IMR-90 (cell line): ENCODE measurements at regions not wholly inside any gene's neighbourhood (a gene's known extent, or its start where the extent isn't known, plus 50 kb on each side); places are given as distances from the start of the nearest gene placed in this dataset.

Experiments used
- ATAC-seq: fragments of 200-7000 bp; cut with Tn5 transposase; 2 replicates; pipeline ENCODE4 v1.9.1; 2020; ENCODE audit warnings: low read depth, mild to moderate bottlenecking, moderate library complexity
- BruUV-seq: library from RNA; stranded (reverse); fragments of 400-500 nt; replicated peaks from 2 replicates; lab custom pipeline; 2021; lab: Mats Ljungman, UMichigan
- CTCF ChIA-PET: fragments of 300-600 bp; formaldehyde crosslinking; extraction: SDS; loops from one replicate; lab custom pipeline; 2021; ENCODE audit warnings: antibody characterized with exemption; lab: Yijun Ruan, JAX
- POLR2A ChIA-PET: fragments of 300-600 bp; sonication (Branson Sonifier 250); formaldehyde crosslinking; loops from one replicate; lab custom pipeline; 2022; ENCODE audit warnings: antibody characterized with exemption; ENCODE audit not compliant: unreplicated experiment; lab: Charles Lee
- DNase-seq: peaks from one replicate; pipeline ENCODE4 v3.0.0; 2013
- H2AFZ ChIP-seq: replicated peaks from 2 replicates; pipeline ENCODE3; 2013; ENCODE audit warnings: low read length, mild to moderate bottlenecking; ENCODE audit not compliant: poor library complexity
- H2AK5ac ChIP-seq: 2 replicates; pipeline ENCODE4 v1.6.1; 2013; ENCODE audit warnings: low read depth, low read length, inconsistent platforms
- H2AK9ac ChIP-seq: replicated peaks from 2 replicates; pipeline ENCODE3; 2013; ENCODE audit warnings: mild to moderate bottlenecking, low read depth, low read length, moderate library complexity; ENCODE audit not compliant: poor library complexity
- H2BK120ac ChIP-seq: 2 replicates; pipeline ENCODE4 v1.6.1; 2013; ENCODE audit warnings: low read depth, low read length, inconsistent platforms
- H2BK15ac ChIP-seq: 3 replicates; pipeline ENCODE4 v1.6.1; 2013; ENCODE audit warnings: low read depth, low read length, inconsistent platforms
- H2BK20ac ChIP-seq: 2 replicates; pipeline ENCODE4 v1.6.1; 2013; ENCODE audit warnings: low read depth, mild to moderate bottlenecking, inconsistent platforms, low read length, moderate library complexity
- H2BK5ac ChIP-seq: 2 replicates; pipeline ENCODE4 v1.6.1; 2013; ENCODE audit warnings: mild to moderate bottlenecking, low read depth, low read length, inconsistent platforms; ENCODE audit not compliant: poor library complexity, severe bottlenecking
- H3K14ac ChIP-seq: replicated peaks from 2 replicates; pipeline ENCODE4 v1.6.1; 2013; ENCODE audit warnings: low read depth, low read length, inconsistent platforms
- H3K18ac ChIP-seq: 2 replicates; pipeline ENCODE4 v1.6.1; 2013; ENCODE audit warnings: low read depth, low read length, control low read depth
- H3K23ac ChIP-seq: 2 replicates; pipeline ENCODE4 v1.6.1; 2013; ENCODE audit warnings: low read depth, low read length, inconsistent platforms
- H3K27ac ChIP-seq: 2 replicates; pipeline ENCODE4 v1.5.1; 2013; ENCODE audit warnings: mild to moderate bottlenecking, control low read depth, low read length; ENCODE audit not compliant: insufficient read depth
- H3K27me3 ChIP-seq: 2 replicates; pipeline ENCODE4 v1.6.1; 2013; ENCODE audit warnings: low read length; ENCODE audit not compliant: control insufficient read depth, insufficient read depth
- H3K36me3 ChIP-seq: 2 replicates; pipeline ENCODE4 v1.6.1; 2013; ENCODE audit warnings: low read length, mixed read lengths; ENCODE audit not compliant: control insufficient read depth, insufficient read depth
- H3K4ac ChIP-seq: 2 replicates; pipeline ENCODE4 v1.6.1; 2013; ENCODE audit warnings: low read depth, low read length, inconsistent platforms
- H3K4me1 ChIP-seq: 2 replicates; pipeline ENCODE4 v1.6.1; 2013; ENCODE audit warnings: low read length, mixed read lengths; ENCODE audit not compliant: control insufficient read depth, insufficient read depth
- H3K4me2 ChIP-seq: 2 replicates; pipeline ENCODE4 v1.6.1; 2013; ENCODE audit warnings: low read depth, mild to moderate bottlenecking, control low read depth, low read length, moderate library complexity
- H3K4me3 ChIP-seq: 2 replicates; pipeline ENCODE4 v1.5.1; 2013; ENCODE audit warnings: low read depth, mild to moderate bottlenecking, control low read depth, low read length, moderate library complexity; ENCODE audit not compliant: insufficient read depth
- H3K56ac ChIP-seq: 2 replicates; pipeline ENCODE4 v1.6.1; 2013; ENCODE audit warnings: low read length, inconsistent platforms; ENCODE audit not compliant: insufficient read depth; ENCODE audit errors: extremely low read depth
- H3K79me1 ChIP-seq, 2 experiments: 2 replicates each; pipeline ENCODE4 v1.6.1; 2013; ENCODE audit warnings: low read length in 2 of 2, inconsistent platforms in 1 of 2, low read depth in 1 of 2
- H3K9ac ChIP-seq: 2 replicates; pipeline ENCODE4 v1.6.1; 2013; ENCODE audit warnings: low read depth, low read length, control low read depth
- H3K9me1 ChIP-seq: 2 replicates; pipeline ENCODE4 v1.6.1; 2013; ENCODE audit warnings: low read length, inconsistent platforms; ENCODE audit not compliant: insufficient read depth
- H3K9me3 ChIP-seq: 2 replicates; pipeline ENCODE4 v1.6.1; 2013; ENCODE audit warnings: low read length; ENCODE audit not compliant: control insufficient read depth, insufficient read depth
- H4K20me1 ChIP-seq: 2 replicates; pipeline ENCODE4 v1.6.1; 2013; ENCODE audit warnings: low read length, inconsistent platforms; ENCODE audit not compliant: insufficient read depth
- H4K5ac ChIP-seq: 2 replicates; pipeline ENCODE4 v1.6.1; 2013; ENCODE audit warnings: mild to moderate bottlenecking, low read depth, low read length, control low read depth
- H4K8ac ChIP-seq, 2 experiments: 2 replicates each; pipeline ENCODE4 v1.6.1; 2013; ENCODE audit warnings: low read depth in 2 of 2, low read length in 2 of 2, control low read depth in 1 of 2, inconsistent platforms in 1 of 2
- H4K91ac ChIP-seq: 2 replicates; pipeline ENCODE4 v1.6.1; 2013; ENCODE audit warnings: low read depth, low read length, inconsistent platforms; ENCODE audit not compliant: insufficient read depth
- ELK1 ChIP-seq: fragments of 150-350 bp; IDR thresholded peaks from 2 replicates; pipeline ENCODE4 v1.6.1; 2016; ENCODE audit warnings: low read depth, mild to moderate bottlenecking, low read length, moderate library complexity, borderline replicate concordance
- FOS ChIP-seq: fragments of 150-350 bp; IDR thresholded peaks from 2 replicates; pipeline ENCODE4 v1.6.1; 2016; ENCODE audit warnings: low read depth, low read length
- RFX5 ChIP-seq: IDR thresholded peaks from 2 replicates; pipeline ENCODE4 v1.8.0; 2012; ENCODE audit warnings: low read depth, mild to moderate bottlenecking, low read length, moderate library complexity
- WGBS, 2 experiments: methylation state at CpG; one replicate each; pipeline versions ENCODE4 v1.1.5 to v1.1.7; 2013; ENCODE audit warnings: missing lambda C conversion rate in 2 of 2; ENCODE audit not compliant: insufficient read length in 1 of 2; ENCODE audit errors: extremely low coverage in 2 of 2; 5-methylcytosine and 5-hydroxymethylcytosine counted together
- dilution Hi-C: fragments of 300-500 bp; cut with HindIII; formaldehyde crosslinking; loops from one replicate; pipeline ENCODE4 v1.14.3; 2018; ENCODE audit warnings: low sequenced_read_pairs; ENCODE audit not compliant: unreplicated experiment
- in situ Hi-C: fragments of 300-500 bp; cut with MboI; formaldehyde crosslinking; loops from 3 replicates; pipeline ENCODE4 v1.14.3; 2019; ENCODE audit warnings: low sequenced_read_pairs, inconsistent platforms, mixed read lengths
- intact Hi-C: fragments of 100-400 bp; cut with micrococcal nuclease; formaldehyde crosslinking; loops from 2 replicates; pipeline ENCODE4 v1.10.0; 2022
- TF ChIP-seq, protein P1 (sequence below): conservative IDR thresholded peaks from 2 replicates; pipeline ENCODE4 v1.5.1; 2012; ENCODE audit warnings: mild to moderate bottlenecking, low read depth, low read length, improper control_type of control experiment

- Histone ChIP-seq H2BK120ac (no peak overlapping the region), H3K56ac (no peak overlapping the region), H2BK20ac (no peak overlapping the region), H4K5ac (no peak overlapping the region), H3K27ac (no peak overlapping the region), H4K20me1 (no peaks in the 10 kb centered on the region), H3K36me3 (no peaks in the 10 kb centered on the region), H3K4me2 (no peak overlapping the region), H2BK15ac (no peak overlapping the region), H3K9ac (no peak overlapping the region), H3K18ac (no peak overlapping the region), H3K79me1 (no peaks in the 10 kb centered on the region), H3K23ac (no peak overlapping the region), H2AFZ (no peak overlapping the region), H3K9me1 (no peaks in the 10 kb centered on the region), H3K4me3 (no peak overlapping the region), H2BK5ac (no peak overlapping the region), H3K27me3 (no peaks in the 10 kb centered on the region), H3K9me3 (peaks cover 8% of the 10 kb centered on the region), H2AK5ac (no peak overlapping the region), H3K4ac (no peak overlapping the region), H3K14ac (no peak overlapping the region), H4K8ac (no peak overlapping the region), H3K4me1 (no peaks in the 10 kb centered on the region), H4K91ac (no peak overlapping the region), H2AK9ac (no peak overlapping the region)
- intact Hi-C loops (no loop called here), dilution Hi-C loops (no loop called here), in situ Hi-C loops (no loop called here)
- WGBS, 2 experiments, result no CpG with 5 or more reads among the region's 1 CpG
- no TSS peak for BruUV-seq
- TF ChIP-seq ELK1 (no peak), RFX5 (no peak), FOS (no peak)
- TF ChIP-seq, protein P1, sequence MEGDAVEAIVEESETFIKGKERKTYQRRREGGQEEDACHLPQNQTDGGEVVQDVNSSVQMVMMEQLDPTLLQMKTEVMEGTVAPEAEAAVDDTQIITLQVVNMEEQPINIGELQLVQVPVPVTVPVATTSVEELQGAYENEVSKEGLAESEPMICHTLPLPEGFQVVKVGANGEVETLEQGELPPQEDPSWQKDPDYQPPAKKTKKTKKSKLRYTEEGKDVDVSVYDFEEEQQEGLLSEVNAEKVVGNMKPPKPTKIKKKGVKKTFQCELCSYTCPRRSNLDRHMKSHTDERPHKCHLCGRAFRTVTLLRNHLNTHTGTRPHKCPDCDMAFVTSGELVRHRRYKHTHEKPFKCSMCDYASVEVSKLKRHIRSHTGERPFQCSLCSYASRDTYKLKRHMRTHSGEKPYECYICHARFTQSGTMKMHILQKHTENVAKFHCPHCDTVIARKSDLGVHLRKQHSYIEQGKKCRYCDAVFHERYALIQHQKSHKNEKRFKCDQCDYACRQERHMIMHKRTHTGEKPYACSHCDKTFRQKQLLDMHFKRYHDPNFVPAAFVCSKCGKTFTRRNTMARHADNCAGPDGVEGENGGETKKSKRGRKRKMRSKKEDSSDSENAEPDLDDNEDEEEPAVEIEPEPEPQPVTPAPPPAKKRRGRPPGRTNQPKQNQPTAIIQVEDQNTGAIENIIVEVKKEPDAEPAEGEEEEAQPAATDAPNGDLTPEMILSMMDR, result no peak
- DNase-seq, result no peak
- CTCF ChIA-PET, result no interaction called here
- POLR2A ChIA-PET, result no interaction called here
- no peak for ATAC-seq
These were observed 536.0 kb downstream of the BTBD3 start for GRCh38 chr20:12453711-12454110.
